SU-DHL-6 (cell line): ENCODE measurements at regions not wholly inside any gene's neighbourhood (a gene's known extent, or its start where the extent isn't known, plus 50 kb on each side); places are given as distances from the start of the nearest gene placed in this dataset.
"Not testable (repeated sequence)": the region's sequence is repeated elsewhere in the genome, so short reads cannot be mapped to it uniquely, and the experiment has no call there.

Source experiments
- H2AFZ ChIP-seq: fragments of 200-600 bp; sonication (generic); 2 replicates; pipeline ENCODE4 v1.6.1; 2014; ENCODE audit warnings: low read depth, mild to moderate bottlenecking, moderate library complexity, mixed read lengths, antibody characterized with exemption, low read length; ENCODE audit not compliant: severe bottlenecking
- H3F3A ChIP-seq: fragments of 200-600 bp; shearing (Covaris generic); 2 replicates; pipeline ENCODE4 v1.6.0; 2016; ENCODE audit warnings: antibody characterized with exemption, mild to moderate bottlenecking; ENCODE audit not compliant: insufficient read depth
- H3K27ac ChIP-seq: fragments of 200-600 bp; sonication (generic); 2 replicates; pipeline ENCODE4 v1.5.1; 2016; ENCODE audit warnings: low read depth, mild to moderate bottlenecking, low read length, moderate library complexity, mixed read lengths
- H3K27me3 ChIP-seq: fragments of 200-600 bp; sonication (generic), shearing (Covaris generic); 2 replicates; pipeline ENCODE4 v1.6.0; 2014; ENCODE audit warnings: mild to moderate bottlenecking, low read length
- H3K36me3 ChIP-seq: fragments of 200-600 bp; sonication (generic); 2 replicates; pipeline ENCODE4 v1.6.1; 2014; ENCODE audit warnings: mild to moderate bottlenecking, low read length, mixed read lengths
- H3K4me2 ChIP-seq: fragments of 300-600, 200-600 bp; shearing (Covaris generic), sonication (generic); 2 replicates; pipeline ENCODE4 v1.6.0; 2014; ENCODE audit warnings: low read length, low read depth, mild to moderate bottlenecking; ENCODE audit not compliant: poor library complexity, severe bottlenecking
- H3K4me3 ChIP-seq: fragments of 200-600 bp; sonication (generic); 2 replicates; pipeline ENCODE4 v1.5.1; 2014; ENCODE audit warnings: antibody characterized with exemption, low read length, mild to moderate bottlenecking, mixed read lengths; ENCODE audit not compliant: insufficient read depth, poor library complexity, severe bottlenecking
- H3K79me2 ChIP-seq: fragments of 200-600 bp; sonication (generic); 2 replicates; pipeline ENCODE4 v1.6.1; 2014; ENCODE audit warnings: mild to moderate bottlenecking, low read length, moderate library complexity; ENCODE audit not compliant: insufficient read depth
- H3K9ac ChIP-seq: fragments of 200-600 bp; sonication (generic); 2 replicates; pipeline ENCODE4 v1.7.0; 2014; ENCODE audit warnings: mild to moderate bottlenecking, low read length
- H3K9me2 ChIP-seq: fragments of 200-600 bp; sonication (generic); replicated peaks from 2 replicates; pipeline ENCODE4 v1.6.1; 2014; ENCODE audit warnings: low read length; ENCODE audit not compliant: insufficient read depth
- H3K9me3 ChIP-seq: fragments of 200-600 bp; sonication (generic); 2 replicates; pipeline ENCODE4 v1.6.1; 2014; ENCODE audit warnings: low read length, mixed read lengths; ENCODE audit not compliant: insufficient read depth
- H4K20me1 ChIP-seq: fragments of 200-600 bp; sonication (generic); 2 replicates; pipeline ENCODE4 v1.6.1; 2014; ENCODE audit warnings: low read depth, mild to moderate bottlenecking, antibody characterized with exemption, low read length, moderate library complexity, mixed read lengths
- CTCF ChIP-seq: fragments of 200-600 bp; sonication (generic); IDR thresholded peaks from one replicate; pipeline ENCODE4 v1.5.1; 2017; ENCODE audit warnings: antibody characterized with exemption, mild to moderate bottlenecking, low read length, moderate library complexity; ENCODE audit not compliant: insufficient read depth, poor library complexity, severe bottlenecking
- EZH2phosphoT487 ChIP-seq: fragments of 200-600 bp; sonication (generic), shearing (Covaris generic); conservative IDR thresholded peaks from 2 replicates; pipeline ENCODE4 v1.6.1; 2018; ENCODE audit warnings: mild to moderate bottlenecking, antibody characterized with exemption, low read length, moderate library complexity, mixed read lengths

- Histone ChIP-seq H3K79me2 (no peaks in the 10 kb centered on the region), H2AFZ (no peak overlapping the region), H3K9me3 (no peaks in the 10 kb centered on the region), H3K27ac (no peak overlapping the region), H3K9ac (no peak overlapping the region), H3K27me3 (no peaks in the 10 kb centered on the region), H3F3A (no peaks in the 10 kb centered on the region), H4K20me1 (no peaks in the 10 kb centered on the region), H3K36me3 (no peaks in the 10 kb centered on the region), H3K4me2 (no peak overlapping the region), H3K9me2 (no peaks in the 10 kb centered on the region), H3K4me3 (no peak overlapping the region)
- TF ChIP-seq CTCF (no peak), EZH2phosphoT487 (no peak)
These were observed 193.2 kb upstream of the IGF1 start for GRCh38 chr12:102673606-102674005.

GRCh38 chr12:102672212-102672611 lies 191.8 kb upstream of the IGF1 start:
- H2AFZ ChIP-seq, H3F3A ChIP-seq, H3K4me3 ChIP-seq, H3K4me2 ChIP-seq, H3K79me2 ChIP-seq, H3K27ac ChIP-seq, H3K9me3 ChIP-seq, H4K20me1 ChIP-seq, H3K36me3 ChIP-seq, H3K9ac ChIP-seq, H3K9me2 ChIP-seq, H3K27me3 ChIP-seq: not testable (repeated sequence)

GRCh38 chr12:102669056-102669455 lies 188.7 kb upstream of the IGF1 start:
- TF ChIP-seq CTCF (no peak), EZH2phosphoT487 (no peak)
- Histone ChIP-seq H3K9me2 (no peaks in the 10 kb centered on the region), H3K4me3 (no peak overlapping the region), H3K9me3 (no peaks in the 10 kb centered on the region), H3K27ac (no peak overlapping the region), H3K79me2 (no peaks in the 10 kb centered on the region), H2AFZ (no peak overlapping the region), H3K36me3 (no peaks in the 10 kb centered on the region), H3K9ac (no peak overlapping the region), H4K20me1 (no peaks in the 10 kb centered on the region), H3F3A (no peaks in the 10 kb centered on the region), H3K27me3 (no peaks in the 10 kb centered on the region), H3K4me2 (no peak overlapping the region)

GRCh38 chr12:102666176-102666575 lies 185.8 kb upstream of the IGF1 start:
- H2AFZ ChIP-seq, H3K27ac ChIP-seq, H3K36me3 ChIP-seq, H3K4me3 ChIP-seq, H3K27me3 ChIP-seq, H3K9me3 ChIP-seq, H3F3A ChIP-seq, H3K9ac ChIP-seq, H3K4me2 ChIP-seq, H3K9me2 ChIP-seq, H4K20me1 ChIP-seq, H3K79me2 ChIP-seq: not testable (repeated sequence)
